GM13976 (cell line): ENCODE measurements at regions not wholly inside any gene's neighbourhood (a gene's known extent, or its start where the extent isn't known, plus 50 kb on each side); places are given as distances from the start of the nearest gene placed in this dataset.

Source experiments
- DNase-seq: peaks from one replicate; pipeline ENCODE4 v3.0.0; 2012; ENCODE audit warnings: low spot score
- in situ Hi-C: fragments of 300-500 bp; cut with MboI; formaldehyde crosslinking; loops from one replicate; pipeline ENCODE4 v1.12.0; 2022; ENCODE audit warnings: low sequenced_read_pairs, mixed read lengths, inconsistent platforms; ENCODE audit not compliant: unreplicated experiment
- TF ChIP-seq, protein P1 (sequence below): IDR thresholded peaks from 2 replicates; pipeline ENCODE4 v1.5.1; 2012; ENCODE audit warnings: borderline replicate concordance, mild to moderate bottlenecking; ENCODE audit not compliant: insufficient read depth; ENCODE audit errors: extremely low read depth, missing control alignments, control extremely low read depth

DNA sequence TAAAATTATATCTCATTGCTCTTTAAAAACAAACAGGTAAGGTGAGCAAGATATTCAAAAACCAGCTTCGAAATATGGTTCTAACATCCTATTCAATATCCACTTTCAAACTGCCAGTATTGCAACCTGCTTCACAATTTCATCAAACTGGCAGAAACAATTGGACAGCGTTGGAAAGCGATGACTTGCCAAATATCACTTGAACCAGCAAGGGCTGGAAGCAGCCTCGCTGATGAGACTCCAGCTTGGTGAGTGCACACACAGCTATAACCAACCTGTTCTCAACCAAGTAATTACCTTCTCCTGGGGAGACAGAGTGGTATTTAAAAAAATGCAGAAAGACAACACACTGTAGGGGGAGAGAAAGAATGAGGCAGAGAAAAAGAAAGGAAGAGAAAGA, 155.8 kb upstream of the RAI2 start:
- in situ Hi-C loops: no loop called here
- TF ChIP-seq, protein P1, sequence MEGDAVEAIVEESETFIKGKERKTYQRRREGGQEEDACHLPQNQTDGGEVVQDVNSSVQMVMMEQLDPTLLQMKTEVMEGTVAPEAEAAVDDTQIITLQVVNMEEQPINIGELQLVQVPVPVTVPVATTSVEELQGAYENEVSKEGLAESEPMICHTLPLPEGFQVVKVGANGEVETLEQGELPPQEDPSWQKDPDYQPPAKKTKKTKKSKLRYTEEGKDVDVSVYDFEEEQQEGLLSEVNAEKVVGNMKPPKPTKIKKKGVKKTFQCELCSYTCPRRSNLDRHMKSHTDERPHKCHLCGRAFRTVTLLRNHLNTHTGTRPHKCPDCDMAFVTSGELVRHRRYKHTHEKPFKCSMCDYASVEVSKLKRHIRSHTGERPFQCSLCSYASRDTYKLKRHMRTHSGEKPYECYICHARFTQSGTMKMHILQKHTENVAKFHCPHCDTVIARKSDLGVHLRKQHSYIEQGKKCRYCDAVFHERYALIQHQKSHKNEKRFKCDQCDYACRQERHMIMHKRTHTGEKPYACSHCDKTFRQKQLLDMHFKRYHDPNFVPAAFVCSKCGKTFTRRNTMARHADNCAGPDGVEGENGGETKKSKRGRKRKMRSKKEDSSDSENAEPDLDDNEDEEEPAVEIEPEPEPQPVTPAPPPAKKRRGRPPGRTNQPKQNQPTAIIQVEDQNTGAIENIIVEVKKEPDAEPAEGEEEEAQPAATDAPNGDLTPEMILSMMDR: no peak
- DNase-seq: no peak

DNA sequence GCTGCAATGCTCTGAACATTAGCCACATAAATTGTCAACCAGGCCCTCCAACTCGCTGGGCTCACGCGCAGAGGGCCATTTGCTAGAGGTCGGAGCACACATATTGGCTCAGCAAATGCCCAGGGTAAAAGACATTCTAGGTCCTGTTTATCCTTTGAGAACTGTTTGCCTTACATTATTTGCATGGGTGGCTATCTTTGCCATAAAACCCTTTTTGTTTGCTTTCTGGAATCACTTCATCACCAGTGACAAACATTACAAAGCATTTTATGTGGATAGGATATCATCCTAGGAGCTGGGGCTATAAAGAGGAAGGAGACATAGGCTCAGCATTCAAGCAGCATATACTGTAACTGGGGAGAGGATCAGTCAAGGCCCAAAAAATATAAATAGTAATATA, 149.2 kb upstream of the RAI2 start:
- in situ Hi-C loops: no loop called here
- TF ChIP-seq, protein P1: no peak
- DNase-seq: no peak

DNA sequence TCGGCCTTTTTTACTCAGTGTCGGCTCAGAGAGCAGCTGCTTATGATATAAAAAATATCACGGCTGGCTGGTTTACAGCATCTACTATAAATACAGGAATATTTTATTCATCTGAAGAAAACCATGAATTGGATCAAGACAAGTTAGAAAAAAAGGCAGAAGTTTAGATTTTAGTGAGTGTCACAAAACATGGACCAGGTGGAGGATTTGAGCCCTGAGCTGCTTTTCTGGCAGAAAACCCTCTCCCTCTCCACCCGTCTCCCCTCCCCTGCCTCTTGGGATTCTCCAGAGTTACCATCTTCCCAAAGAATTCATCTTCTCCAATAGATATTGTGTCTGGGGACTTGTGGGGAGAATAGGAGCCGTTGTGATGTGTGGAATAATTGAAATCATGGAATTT, 142.8 kb upstream of the RAI2 start:
- TF ChIP-seq, protein P1: no peak
- in situ Hi-C loops: no loop called here
- no peak for DNase-seq

DNA sequence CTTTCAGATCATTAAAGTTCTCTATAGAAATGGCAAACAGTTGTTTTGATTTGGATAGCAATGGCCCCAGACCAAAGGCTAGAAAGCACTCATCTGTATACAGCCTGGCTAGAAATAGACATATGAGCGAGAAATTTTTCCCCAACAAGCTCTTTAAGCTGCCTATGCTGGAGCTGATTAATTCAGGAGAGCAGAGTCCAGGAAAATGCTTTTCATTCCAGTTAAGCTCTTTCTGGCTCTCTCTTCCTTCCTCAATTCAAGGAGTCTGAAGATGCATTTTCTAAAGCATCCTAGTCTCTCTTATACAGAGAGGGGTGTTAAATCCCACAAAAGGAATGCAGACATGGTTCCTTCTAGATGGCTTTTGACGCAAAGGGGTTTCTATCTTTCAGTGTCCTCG, 141.7 kb upstream of the RAI2 start:
- TF ChIP-seq, protein P1: no peak
- in situ Hi-C loops: no loop called here
- DNase-seq: no peak

DNA sequence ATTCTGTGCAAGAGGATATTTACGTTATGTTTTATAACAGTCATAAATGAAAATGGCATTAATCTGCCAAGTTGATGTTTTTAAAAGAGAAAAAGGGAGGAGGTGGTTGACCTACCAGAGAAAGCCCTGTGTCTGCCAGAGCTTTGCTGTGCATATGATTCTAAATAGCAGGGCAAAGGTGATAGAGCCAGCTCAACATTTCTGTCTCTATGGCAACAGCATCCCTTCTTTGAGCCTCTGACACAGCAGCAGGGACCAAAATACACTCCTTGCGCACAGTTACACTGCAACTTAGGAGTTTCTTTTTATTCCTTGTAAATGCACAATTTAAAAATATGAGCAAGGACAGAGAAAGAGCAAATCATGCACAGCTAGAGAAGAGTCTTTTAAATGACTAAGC, 133.3 kb upstream of the RAI2 start:
- TF ChIP-seq, protein P1: no peak
- in situ Hi-C loops: no loop called here
- DNase-seq: no peak

DNA sequence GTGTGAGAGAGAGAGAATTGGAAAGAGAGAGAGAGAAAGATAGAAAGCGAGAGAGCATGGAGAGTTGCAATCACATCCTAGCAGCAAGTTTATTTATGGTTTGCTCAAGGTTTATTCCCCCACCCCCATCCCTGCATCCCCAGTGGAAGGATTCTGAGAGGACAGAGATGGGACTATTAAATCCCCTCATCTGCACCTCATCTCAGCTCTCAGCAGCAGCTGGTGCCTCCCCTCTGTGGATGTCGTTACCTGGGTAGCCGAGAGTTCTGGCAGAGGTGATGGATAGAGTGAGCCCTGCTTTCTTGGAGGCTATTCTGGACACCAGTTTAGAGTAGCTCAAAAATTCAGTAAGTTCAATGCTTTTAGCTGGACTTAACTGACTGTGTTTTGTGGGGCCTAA, 132.0 kb upstream of the RAI2 start:
- DNase-seq: no peak
- in situ Hi-C loops: no loop called here
- TF ChIP-seq, protein P1: no peak

DNA sequence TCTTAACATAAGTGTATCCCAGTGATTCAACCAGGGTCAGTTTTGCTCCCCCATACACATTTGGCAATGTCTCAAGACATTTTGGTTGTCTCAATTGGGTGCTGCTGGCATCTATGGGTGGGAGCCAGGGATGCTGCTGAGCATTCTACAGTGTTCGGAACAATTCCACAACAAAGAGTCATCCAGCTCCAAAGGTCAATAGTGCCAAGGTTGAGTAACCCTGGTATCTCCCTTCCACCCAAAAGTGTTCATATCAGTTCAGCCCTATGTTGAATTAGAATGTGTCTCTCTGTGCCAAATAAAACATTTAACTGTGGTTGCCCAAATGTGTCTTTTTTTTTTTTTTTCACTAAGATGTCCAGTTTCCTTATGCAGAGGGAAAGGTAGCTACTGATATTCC, 129.4 kb upstream of the RAI2 start:
- TF ChIP-seq, protein P1: no peak
- in situ Hi-C loops: no loop called here
- DNase-seq: no peak
